ENCODE measurements at regions not wholly inside any gene's neighbourhood (a gene's known extent, or its start where the extent isn't known, plus 50 kb on each side); places are given as distances from the start of the nearest gene placed in this dataset.

DNA sequence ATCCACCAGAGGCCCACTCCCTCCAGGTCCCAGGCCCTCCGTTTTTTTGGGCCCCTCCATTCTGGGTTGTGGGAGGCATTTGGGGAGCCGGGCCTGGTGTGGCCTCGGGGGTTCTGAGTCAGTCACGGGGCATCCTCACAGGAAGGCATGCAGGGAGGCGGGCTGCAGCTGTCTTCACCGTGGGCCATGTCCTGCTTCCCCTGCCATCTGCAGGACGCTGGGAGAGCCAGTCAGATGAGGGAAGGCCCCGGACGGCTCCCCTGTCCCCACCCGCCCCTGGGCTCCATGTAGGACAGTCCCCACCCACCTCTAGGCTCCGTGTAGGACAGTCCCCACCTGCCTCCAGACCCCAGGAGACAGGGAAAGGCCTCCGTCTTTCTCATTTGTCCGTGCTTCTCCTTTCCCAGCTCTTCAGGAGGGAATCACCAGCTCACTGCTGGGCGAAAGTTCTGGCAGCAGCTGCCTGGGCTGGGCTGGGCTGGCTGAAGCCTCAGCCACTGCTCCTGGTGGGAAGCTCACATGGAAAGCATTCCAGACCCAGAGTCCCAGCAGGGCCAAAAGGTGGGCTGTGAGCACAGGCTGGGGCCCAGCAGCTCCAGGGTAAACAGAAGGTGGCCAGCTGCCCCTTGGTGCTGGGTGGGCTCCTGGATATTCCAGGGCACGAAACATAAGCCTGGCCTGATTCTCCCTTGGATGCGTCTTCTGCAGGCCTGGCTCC lies 217.8 kb downstream of the KIF26A start:
- TF ChIP-seq POLR2AphosphoS5 (IDR thresholded peaks at IDR 0.05; ENCODE audit: low read depth, low read length): no peak
- TF ChIP-seq POLR2A (IDR thresholded peaks at IDR 0.05; ENCODE audit: low read depth, low read length): no peak

Measured in GM12892 (cell line).